C4-2B (cell line): ENCODE measurements at regions not wholly inside any gene's neighbourhood (a gene's known extent, or its start where the extent isn't known, plus 50 kb on each side); places are given as distances from the start of the nearest gene placed in this dataset.

Source experiments
- H3K27ac ChIP-seq: fragments of 450-650 bp; 2 replicates; pipeline ENCODE4 v1.5.1; 2017
- ZFX ChIP-seq: fragments of 450-650 bp; IDR thresholded peaks from 2 replicates; pipeline ENCODE4 v1.6.1; 2017
- TF ChIP-seq, protein P1 (sequence below): fragments of 450-650 bp; conservative IDR thresholded peaks from 2 replicates; pipeline ENCODE4 v1.5.1; 2017; ENCODE audit warnings: mild to moderate bottlenecking

DNA sequence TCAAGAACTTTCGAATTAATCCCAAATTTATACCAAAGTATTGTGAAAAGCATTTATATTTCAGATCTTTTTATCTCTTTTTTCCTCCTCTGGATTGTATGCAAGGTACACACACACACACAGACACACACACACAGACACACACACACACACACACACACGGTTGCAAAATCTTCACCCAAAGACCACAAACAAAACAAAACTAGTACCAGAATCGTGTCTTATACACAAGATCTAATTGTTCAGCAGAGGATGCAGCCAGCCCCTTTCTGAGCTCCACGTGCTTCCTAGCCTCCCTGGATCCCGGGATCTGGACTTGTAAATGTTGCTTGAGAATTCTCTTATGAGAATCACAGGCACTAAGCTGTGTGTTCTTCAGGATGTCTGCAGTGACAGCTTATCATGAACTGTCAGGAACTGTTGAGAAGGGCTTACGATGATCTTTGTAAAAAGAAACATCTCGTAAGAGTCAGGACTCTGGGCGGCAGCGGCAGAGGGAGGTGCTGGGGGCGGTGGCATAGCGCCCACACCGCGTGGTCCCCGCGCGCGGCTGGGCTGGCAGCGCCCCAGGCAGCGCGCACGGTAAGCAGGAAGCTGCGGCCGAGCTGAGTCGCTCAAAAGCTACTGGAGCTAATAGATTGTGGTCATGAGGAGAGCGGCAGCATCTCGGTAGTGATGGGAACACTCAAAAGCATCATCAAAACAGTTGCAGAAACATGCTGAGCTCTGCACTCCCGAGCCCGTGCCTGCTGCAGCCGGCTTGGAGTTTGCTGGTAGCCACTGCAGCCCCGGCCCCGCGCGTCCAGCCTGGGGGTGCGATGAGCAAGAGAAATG, 277.6 kb downstream of the GATA3 start:
- TF ChIP-seq ZFX, result no peak
- TF ChIP-seq, protein P1, sequence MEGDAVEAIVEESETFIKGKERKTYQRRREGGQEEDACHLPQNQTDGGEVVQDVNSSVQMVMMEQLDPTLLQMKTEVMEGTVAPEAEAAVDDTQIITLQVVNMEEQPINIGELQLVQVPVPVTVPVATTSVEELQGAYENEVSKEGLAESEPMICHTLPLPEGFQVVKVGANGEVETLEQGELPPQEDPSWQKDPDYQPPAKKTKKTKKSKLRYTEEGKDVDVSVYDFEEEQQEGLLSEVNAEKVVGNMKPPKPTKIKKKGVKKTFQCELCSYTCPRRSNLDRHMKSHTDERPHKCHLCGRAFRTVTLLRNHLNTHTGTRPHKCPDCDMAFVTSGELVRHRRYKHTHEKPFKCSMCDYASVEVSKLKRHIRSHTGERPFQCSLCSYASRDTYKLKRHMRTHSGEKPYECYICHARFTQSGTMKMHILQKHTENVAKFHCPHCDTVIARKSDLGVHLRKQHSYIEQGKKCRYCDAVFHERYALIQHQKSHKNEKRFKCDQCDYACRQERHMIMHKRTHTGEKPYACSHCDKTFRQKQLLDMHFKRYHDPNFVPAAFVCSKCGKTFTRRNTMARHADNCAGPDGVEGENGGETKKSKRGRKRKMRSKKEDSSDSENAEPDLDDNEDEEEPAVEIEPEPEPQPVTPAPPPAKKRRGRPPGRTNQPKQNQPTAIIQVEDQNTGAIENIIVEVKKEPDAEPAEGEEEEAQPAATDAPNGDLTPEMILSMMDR, result no peak

DNA sequence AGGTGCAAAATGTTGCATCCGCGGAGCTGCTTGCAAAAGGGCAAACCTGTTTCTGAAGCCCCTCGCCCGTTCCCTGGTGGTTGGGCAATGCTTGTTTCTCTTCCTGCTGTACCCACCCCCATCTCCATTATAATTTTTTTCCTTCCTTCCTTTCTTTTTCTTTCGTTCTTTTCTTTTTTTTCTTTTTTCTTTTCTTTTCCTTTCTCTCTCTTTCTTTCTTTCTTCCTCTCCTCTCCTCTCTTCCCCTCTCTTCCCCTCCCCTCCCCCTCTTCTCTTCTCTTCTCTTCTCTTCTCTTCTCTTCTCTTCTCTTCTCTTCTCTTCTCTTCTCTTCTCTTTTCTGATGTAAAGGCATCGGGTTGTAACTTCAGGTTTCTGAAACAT, 278.2 kb downstream of the GATA3 start:
- TF ChIP-seq, protein P1, result no peak
- TF ChIP-seq ZFX, result no peak
- H3K27ac ChIP-seq, result no peak overlapping the region

More for the DNA sequence above, 277.6 kb downstream of the GATA3 start:
- H3K27ac ChIP-seq, result no peak overlapping the region

DNA sequence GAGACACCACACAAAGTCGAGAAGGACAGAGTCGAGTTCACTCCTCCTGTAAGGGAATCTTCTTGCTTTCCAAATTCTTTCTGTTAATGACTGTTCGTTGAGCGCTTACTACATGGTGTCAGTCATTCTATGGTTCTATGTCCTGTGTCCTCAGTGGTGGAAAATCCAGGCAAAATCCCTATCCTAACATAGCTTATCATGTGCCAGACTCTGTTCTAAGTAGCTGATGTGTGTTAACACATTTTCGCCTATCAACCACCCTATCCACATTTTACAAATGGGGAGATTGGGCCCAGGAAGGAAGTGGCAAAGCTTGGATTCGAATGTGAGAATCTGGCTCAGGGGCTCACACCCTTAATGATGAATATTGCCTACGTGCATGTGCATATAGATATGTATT, 280.1 kb downstream of the GATA3 start:
- no peak for TF ChIP-seq ZFX
- TF ChIP-seq, protein P1, result no peak
- no peak overlapping the region for H3K27ac ChIP-seq

DNA sequence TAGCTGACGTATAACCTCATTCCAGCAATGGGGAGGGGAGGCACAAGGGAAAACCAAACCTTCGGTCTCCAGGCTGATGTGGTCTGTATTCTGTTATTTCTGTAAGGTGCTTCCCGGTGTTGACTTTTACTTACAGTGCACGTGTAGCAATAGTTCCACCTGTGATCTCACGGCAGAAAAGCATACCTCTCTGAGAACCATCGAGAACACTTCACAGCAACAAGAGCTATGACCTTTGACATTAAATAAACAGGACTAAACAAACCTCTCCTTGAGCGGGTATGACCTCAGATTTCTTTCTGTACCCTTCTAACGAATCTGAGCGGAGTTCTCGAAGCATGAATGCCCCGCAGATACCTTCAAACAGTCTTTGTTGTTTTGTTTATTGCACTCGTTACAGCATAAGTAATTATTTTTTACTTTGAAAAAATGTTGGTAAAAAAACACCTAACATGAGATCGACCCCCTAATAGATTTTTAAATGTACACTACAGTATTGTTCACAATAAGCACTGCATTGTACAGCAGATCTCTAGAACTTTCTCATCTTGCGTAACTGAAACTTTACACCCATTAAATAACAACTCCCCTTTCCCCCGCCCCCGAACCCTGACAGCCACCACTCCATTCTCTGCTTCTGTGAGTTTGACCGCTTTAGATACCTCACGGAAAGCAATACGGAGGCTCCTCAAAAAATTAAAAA, 282.3 kb downstream of the GATA3 start:
- H3K27ac ChIP-seq, result no peak overlapping the region
- TF ChIP-seq, protein P1, result no peak
- no peak for TF ChIP-seq ZFX

DNA sequence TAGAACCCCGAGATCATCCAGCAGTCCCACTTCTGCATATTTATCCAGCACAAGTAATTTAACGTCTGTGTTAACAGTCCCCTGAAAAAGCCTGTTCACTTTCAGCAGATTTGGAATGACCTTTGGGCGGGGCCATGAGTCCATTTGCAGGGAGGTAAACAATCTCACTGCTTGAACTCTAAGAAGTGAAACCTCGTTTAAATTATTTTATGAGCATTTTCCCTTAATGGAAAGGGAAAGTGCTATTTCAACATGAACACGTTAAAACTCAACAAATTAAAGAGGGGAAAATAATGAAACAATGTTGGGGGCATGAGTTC, 282.8 kb downstream of the GATA3 start:
- H3K27ac ChIP-seq, result no peak overlapping the region
- no peak for TF ChIP-seq ZFX
- TF ChIP-seq, protein P1, result no peak

DNA sequence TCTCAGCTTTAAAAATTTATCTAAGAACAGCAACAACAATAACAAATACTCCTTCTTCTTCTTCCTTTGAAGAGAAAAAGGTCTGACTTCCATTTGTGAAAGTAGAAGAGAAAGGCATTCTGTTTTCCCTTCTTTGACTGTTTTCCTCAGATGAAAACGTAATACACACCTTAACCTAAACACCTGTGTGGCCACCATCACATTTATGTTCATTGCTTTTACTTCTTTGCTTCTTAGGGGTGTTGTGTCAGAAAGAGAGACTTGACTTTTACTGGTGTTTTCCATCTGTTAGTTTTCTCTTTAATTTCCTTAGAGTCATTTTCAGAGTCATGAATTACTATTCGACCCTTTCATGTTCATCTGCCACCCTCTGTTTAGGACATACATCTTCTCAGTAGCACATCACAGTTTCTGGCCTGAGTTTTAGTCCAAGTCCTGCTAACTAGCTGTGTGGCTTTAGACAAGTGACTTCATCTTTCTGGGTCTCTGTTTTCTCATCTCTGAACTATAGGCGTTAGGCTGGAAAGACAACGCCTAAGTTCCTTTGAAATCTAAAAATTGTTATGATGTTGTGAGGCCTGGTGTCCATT, 283.8 kb downstream of the GATA3 start:
- H3K27ac ChIP-seq, result no peak overlapping the region
- no peak for TF ChIP-seq ZFX
- TF ChIP-seq, protein P1, result no peak

DNA sequence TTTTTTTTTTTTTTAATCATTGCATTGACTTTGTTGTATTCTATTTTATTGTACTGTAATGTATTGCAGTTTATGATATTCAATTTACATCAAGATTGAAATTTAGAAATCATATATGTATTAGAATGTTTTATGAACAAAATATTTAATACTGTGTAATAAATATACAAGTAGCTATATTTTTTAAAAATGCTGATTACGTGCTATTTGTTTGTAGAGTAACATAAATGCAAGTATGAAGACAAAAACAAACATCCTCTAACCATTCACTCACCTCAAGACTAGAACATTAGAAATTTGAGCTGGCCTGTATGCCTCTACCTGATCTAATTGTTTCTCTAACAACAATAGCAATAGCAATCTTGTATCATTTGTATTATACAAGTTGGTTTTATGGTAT, 290.3 kb downstream of the GATA3 start:
- TF ChIP-seq, protein P1, result no peak
- no peak for TF ChIP-seq ZFX
- no peak overlapping the region for H3K27ac ChIP-seq
